CD4-positive, alpha-beta T cell treated with Interleukin-6 for 4 hours (primary cell): ENCODE measurements at regions not wholly inside any gene's neighbourhood (a gene's known extent, or its start where the extent isn't known, plus 50 kb on each side); places are given as distances from the start of the nearest gene placed in this dataset.
"Not testable (repeated sequence)": the region's sequence is repeated elsewhere in the genome, so short reads cannot be mapped to it uniquely, and the experiment has no call there.

Source experiments
- DNase-seq: peaks from one replicate; pipeline ENCODE4 v3.0.0-alpha.2; 2020; ENCODE audit warnings: mixed read lengths

- no peak for DNase-seq
These were observed 221.8 kb downstream of the SPP2 start for GRCh38 chr2:234272069-234272850.

GRCh38 chr2:234271338-234271737 lies 220.8 kb downstream of the SPP2 start:
- no peak for DNase-seq

- no peak for DNase-seq
These were observed 219.3 kb downstream of the SPP2 start for GRCh38 chr2:234269769-234270204.

- DNase-seq = no peak
These were observed 217.0 kb downstream of the SPP2 start for GRCh38 chr2:234267534-234267933.

- DNase-seq = no peak
These were observed 216.4 kb downstream of the SPP2 start for GRCh38 chr2:234266952-234267351.

GRCh38 chr2:234265206-234265605 lies 214.7 kb downstream of the SPP2 start:
- DNase-seq = no peak

GRCh38 chr2:234261736-234262135 lies 211.2 kb downstream of the SPP2 start:
- no peak for DNase-seq

GRCh38 chr2:234259440-234259839 lies 208.9 kb downstream of the SPP2 start:
- no peak for DNase-seq

- no peak for DNase-seq
These were observed 208.2 kb downstream of the SPP2 start for GRCh38 chr2:234258562-234259141.

- peak; percentile 56 for DNase-seq
These were observed 207.5 kb downstream of the SPP2 start for GRCh38 chr2:234257859-234258561.

- DNase-seq = no peak
These were observed 206.0 kb downstream of the SPP2 start for GRCh38 chr2:234256516-234256915.

GRCh38 chr2:234254783-234255521 lies 204.4 kb downstream of the SPP2 start:
- DNase-seq = no peak

- DNase-seq = no peak
These were observed 202.3 kb downstream of the SPP2 start for GRCh38 chr2:234252772-234253171.

GRCh38 chr2:234251326-234252271 lies 201.1 kb downstream of the SPP2 start:
- no peak for DNase-seq

GRCh38 chr2:234250926-234251325 lies 200.4 kb downstream of the SPP2 start:
- DNase-seq = no peak

GRCh38 chr2:234249873-234250272 lies 199.4 kb downstream of the SPP2 start:
- DNase-seq = no peak

- no peak for DNase-seq
These were observed 198.7 kb downstream of the SPP2 start for GRCh38 chr2:234249034-234249735.

- DNase-seq = not testable (repeated sequence)
These were observed 197.8 kb downstream of the SPP2 start for GRCh38 chr2:234248213-234248710.

GRCh38 chr2:234247453-234248180 lies 197.1 kb downstream of the SPP2 start:
- DNase-seq = no peak

- DNase-seq = no peak
These were observed 195.4 kb downstream of the SPP2 start for GRCh38 chr2:234245945-234246344.
